Hepatocyte (in vitro differentiated cells): ENCODE measurements at regions not wholly inside any gene's neighbourhood (a gene's known extent, or its start where the extent isn't known, plus 50 kb on each side); places are given as distances from the start of the nearest gene placed in this dataset.
A peak's percentile ranks its signal among the peaks of the same experiment; 100 is the strongest.

Experiments used
- DNase-seq: peaks from one replicate; pipeline ENCODE4 v3.0.0-alpha.2; 2016; ENCODE audit warnings: low spot score
- H2AFZ ChIP-seq: fragments of 200-600 bp; sonication (generic); 2 replicates; pipeline ENCODE4 v1.6.0; 2016; ENCODE audit warnings: antibody characterized with exemption, mild to moderate bottlenecking
- H3K27ac ChIP-seq: fragments of 200-600 bp; sonication (generic); 2 replicates; pipeline ENCODE4 v1.5.1; 2016; ENCODE audit warnings: mild to moderate bottlenecking
- H3K27me3 ChIP-seq: fragments of 200-600 bp; sonication (generic); 2 replicates; pipeline ENCODE4 v1.6.1; 2016
- H3K36me3 ChIP-seq: fragments of 200-600 bp; sonication (generic); replicated peaks from 2 replicates; pipeline ENCODE4 v1.5.1; 2016; ENCODE audit warnings: low read depth; ENCODE audit not compliant: insufficient read depth
- H3K4me1 ChIP-seq: fragments of 200-600 bp; sonication (generic); 2 replicates; pipeline ENCODE4 v1.5.1; 2016; ENCODE audit warnings: mild to moderate bottlenecking, moderate library complexity; ENCODE audit not compliant: insufficient read depth
- H3K4me2 ChIP-seq: fragments of 200-600 bp; sonication (generic); 2 replicates; pipeline ENCODE4 v1.6.0; 2016
- H3K4me3 ChIP-seq: fragments of 200-600 bp; sonication (generic); 2 replicates; pipeline ENCODE4 v1.5.1; 2016; ENCODE audit warnings: mild to moderate bottlenecking
- H3K79me2 ChIP-seq: fragments of 200-600 bp; sonication (generic); 2 replicates; pipeline ENCODE4 v1.6.0; 2017; ENCODE audit warnings: mild to moderate bottlenecking
- H3K9me2 ChIP-seq: fragments of 200-600 bp; sonication (generic); replicated peaks from 2 replicates; pipeline ENCODE4 v1.6.0; 2017; ENCODE audit warnings: mild to moderate bottlenecking; ENCODE audit not compliant: insufficient read depth
- H3K9me3 ChIP-seq: fragments of 200-600 bp; sonication (generic); 2 replicates; pipeline ENCODE4 v1.5.1; 2016; ENCODE audit warnings: low read depth, mild to moderate bottlenecking
- H4K20me1 ChIP-seq: fragments of 200-600 bp; sonication (generic); 2 replicates; pipeline ENCODE4 v1.6.0; 2016; ENCODE audit warnings: mild to moderate bottlenecking; ENCODE audit not compliant: insufficient read depth, poor library complexity, severe bottlenecking
- CTCF ChIP-seq: fragments of 200-600 bp; sonication (generic); IDR thresholded peaks from 2 replicates; pipeline ENCODE4 v1.5.1; 2016; ENCODE audit warnings: antibody characterized with exemption, mild to moderate bottlenecking; ENCODE audit not compliant: poor library complexity
- EZH2 ChIP-seq: fragments of 200-600 bp; sonication (generic); IDR thresholded peaks from 2 replicates; pipeline ENCODE4 v1.6.1; 2016; ENCODE audit warnings: antibody characterized with exemption, mild to moderate bottlenecking, borderline replicate concordance
- EZH2phosphoT487 ChIP-seq: fragments of 200-600 bp; sonication (generic); IDR thresholded peaks from one replicate; pipeline ENCODE4 v1.6.1; 2018; ENCODE audit warnings: antibody characterized with exemption, mild to moderate bottlenecking, low read depth, moderate library complexity; ENCODE audit not compliant: unreplicated experiment, severe bottlenecking
- WGBS: methylation state at CpG from one replicate; pipeline ENCODE4 v1.1.6; 2016; ENCODE audit warnings: low lambda C conversion rate; ENCODE audit errors: missing lambda C conversion rate; 5-methylcytosine and 5-hydroxymethylcytosine counted together

- Histone ChIP-seq H4K20me1 (no peaks in the 10 kb centered on the region), H3K36me3 (no peaks in the 10 kb centered on the region), H3K27me3 (no peaks in the 10 kb centered on the region), H3K79me2 (no peaks in the 10 kb centered on the region), H3K4me1 (no peaks in the 10 kb centered on the region), H3K9me2 (no peaks in the 10 kb centered on the region), H3K4me3 (no peak overlapping the region), H3K9me3 (no peaks in the 10 kb centered on the region), H2AFZ (no peak overlapping the region), H3K27ac (no peak overlapping the region), H3K4me2 (no peak overlapping the region)
- WGBS = 74% methylated on average over 2 of the region's 2 CpGs
- no peak for TF ChIP-seq CTCF
- TF ChIP-seq EZH2 = no peak
- TF ChIP-seq EZH2phosphoT487 = no peak
- no peak for DNase-seq
Measured at GRCh38 chr18:66126266-66126665, 375.5 kb downstream of the CDH7 start.

- no peaks in the 10 kb centered on the region for H3K27me3 ChIP-seq
- no peak overlapping the region for H2AFZ ChIP-seq
- H3K79me2 ChIP-seq = no peaks in the 10 kb centered on the region
- no peak overlapping the region for H3K27ac ChIP-seq
- H3K4me2 ChIP-seq = no peak overlapping the region
- H4K20me1 ChIP-seq = no peaks in the 10 kb centered on the region
- no peaks in the 10 kb centered on the region for H3K9me2 ChIP-seq
- DNase-seq = no peak
- H3K4me3 ChIP-seq = no peak overlapping the region
- H3K36me3 ChIP-seq = no peaks in the 10 kb centered on the region
- TF ChIP-seq EZH2phosphoT487 = no peak
- TF ChIP-seq EZH2 = no peak
- peak; percentile 7 for TF ChIP-seq CTCF
- no peaks in the 10 kb centered on the region for H3K9me3 ChIP-seq
- WGBS = 86% methylated on average over 2 of the region's 2 CpGs
- no peaks in the 10 kb centered on the region for H3K4me1 ChIP-seq
Measured at GRCh38 chr18:66124394-66124793, 373.6 kb downstream of the CDH7 start.

GRCh38 chr18:66119347-66119746 is 368.5 kb downstream of the CDH7 start:
- Histone ChIP-seq H4K20me1 (no peaks in the 10 kb centered on the region), H3K9me3 (no peaks in the 10 kb centered on the region), H3K9me2 (no peaks in the 10 kb centered on the region), H3K4me2 (no peak overlapping the region), H3K27ac (no peak overlapping the region), H3K4me1 (no peaks in the 10 kb centered on the region), H2AFZ (no peak overlapping the region), H3K36me3 (no peaks in the 10 kb centered on the region), H3K79me2 (no peaks in the 10 kb centered on the region), H3K27me3 (no peaks in the 10 kb centered on the region), H3K4me3 (no peak overlapping the region)
- TF ChIP-seq CTCF = no peak
- DNase-seq = no peak

GRCh38 chr18:66111018-66111417 is 360.2 kb downstream of the CDH7 start:
- no peaks in the 10 kb centered on the region for H3K79me2 ChIP-seq
- H3K4me1 ChIP-seq = no peaks in the 10 kb centered on the region
- H3K27ac ChIP-seq = no peak overlapping the region
- TF ChIP-seq CTCF (no peak), EZH2 (no peak), EZH2phosphoT487 (no peak)
- 93% methylated on average over 13 of the region's 13 CpGs for WGBS
- no peaks in the 10 kb centered on the region for H3K9me3 ChIP-seq
- H3K9me2 ChIP-seq = no peaks in the 10 kb centered on the region
- H4K20me1 ChIP-seq = no peaks in the 10 kb centered on the region
- no peak for DNase-seq
- no peak overlapping the region for H3K4me3 ChIP-seq
- H3K27me3 ChIP-seq = no peaks in the 10 kb centered on the region
- no peak overlapping the region for H2AFZ ChIP-seq
- no peak overlapping the region for H3K4me2 ChIP-seq
- H3K36me3 ChIP-seq = no peaks in the 10 kb centered on the region
